ENCODE measurements at regions not wholly inside any gene's neighbourhood (a gene's known extent, or its start where the extent isn't known, plus 50 kb on each side); places are given as distances from the start of the nearest gene placed in this dataset.
A peak's percentile ranks its signal among the peaks of the same experiment; 100 is the strongest.

- Histone ChIP-seq H3K4me3 (ENCODE audit: low read depth, low read length) (no peak overlapping the region), H4K91ac (ENCODE audit: low read depth, low read length) (no peak overlapping the region)
- no CpG with 5 or more reads among the region's 1 CpG for WGBS (ENCODE audit: extremely low coverage, insufficient coverage, insufficient read length)
Observed at GRCh38 chr1:72557446-72558049, 275.2 kb upstream of the NEGR1 start.

DNA sequence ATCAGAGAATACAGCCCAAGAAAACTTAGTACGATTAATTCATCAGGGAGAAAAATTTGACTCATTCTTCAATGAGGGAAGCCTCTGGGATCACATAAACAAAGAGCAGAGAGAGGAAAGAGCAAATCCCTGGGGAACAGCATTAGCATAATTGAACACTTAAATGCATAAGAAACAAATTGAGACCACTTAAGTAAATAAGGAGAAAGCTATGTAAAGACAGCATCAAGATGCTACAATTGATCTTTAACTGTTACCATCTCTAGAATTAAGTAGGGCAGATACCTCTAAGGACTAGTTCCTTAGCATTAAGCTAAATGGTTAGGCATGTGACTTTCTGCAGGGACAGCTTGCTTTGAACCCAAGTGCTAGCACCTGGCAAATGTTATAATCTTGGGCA lies 265.1 kb upstream of the NEGR1 start:
- no peaks in the 10 kb centered on the region for H3K9me3 ChIP-seq (ENCODE audit: insufficient read depth, low read depth, low read length)
- no peak overlapping the region for H2AFZ ChIP-seq (ENCODE audit: insufficient read depth, low read length, poor library complexity)
- H3K23ac ChIP-seq (ENCODE audit: low read length) = no peak overlapping the region
- H3K36me3 ChIP-seq (ENCODE audit: control insufficient read depth in 1 of 2, insufficient read depth in 2 of 2, low read length in 2 of 2) = no peaks in the 10 kb centered on the region
- no peak overlapping the region for H3K4ac ChIP-seq (ENCODE audit: low read depth, low read length)
- DNase-seq = no peak
- no peak overlapping the region for H3K14ac ChIP-seq (ENCODE audit: low read length)
- no peak overlapping the region for H3K9ac ChIP-seq (ENCODE audit: low read length)
- H4K8ac ChIP-seq (ENCODE audit: low read depth, low read length) = no peak overlapping the region
- no peak overlapping the region for H3K18ac ChIP-seq (ENCODE audit: low read length)
- no peak overlapping the region for H2BK12ac ChIP-seq (ENCODE audit: low read length)
- no peak overlapping the region for H2AK5ac ChIP-seq (ENCODE audit: low read length)
- WGBS (ENCODE audit: extremely low coverage, insufficient coverage, insufficient read length) = no CpG with 5 or more reads among the region's 1 CpG
- no peaks in the 10 kb centered on the region for H3K79me1 ChIP-seq (ENCODE audit: low read length)
- H3K4me3 ChIP-seq (ENCODE audit: low read depth, low read length) = no peak overlapping the region
- no peaks in the 10 kb centered on the region for H3K79me2 ChIP-seq (ENCODE audit: control insufficient read depth, insufficient read depth, low read length, poor library complexity)
- no peak overlapping the region for H3K27ac ChIP-seq (ENCODE audit: low read depth, low read length)
- H3K4me1 ChIP-seq (ENCODE audit: control insufficient read depth in 1 of 2, insufficient read depth in 2 of 2, low read length in 2 of 2) = no peaks in the 10 kb centered on the region
- no peak overlapping the region for H4K12ac ChIP-seq (ENCODE audit: low read depth, low read length)
- no peak overlapping the region for H2BK120ac ChIP-seq (ENCODE audit: insufficient read depth, low read length, poor library complexity)
- no peak overlapping the region for H2BK5ac ChIP-seq (ENCODE audit: low read depth, low read length, poor library complexity)
- H4K91ac ChIP-seq (ENCODE audit: low read depth, low read length) = no peak overlapping the region
- no peaks in the 10 kb centered on the region for H3K27me3 ChIP-seq (ENCODE audit: insufficient read depth, low read length)
- no peak overlapping the region for H3K4me2 ChIP-seq (ENCODE audit: low read length)

More at GRCh38 chr1:72557446-72558049, 275.2 kb upstream of the NEGR1 start:
- H3K4me2 ChIP-seq (ENCODE audit: low read length) = no peak overlapping the region
- H4K12ac ChIP-seq (ENCODE audit: low read depth, low read length) = no peak overlapping the region
- no peaks in the 10 kb centered on the region for H3K4me1 ChIP-seq (ENCODE audit: control insufficient read depth in 1 of 2, insufficient read depth in 2 of 2, low read length in 2 of 2)
- no peak overlapping the region for H2BK5ac ChIP-seq (ENCODE audit: low read depth, low read length, poor library complexity)
- no peak overlapping the region for H2AK5ac ChIP-seq (ENCODE audit: low read length)
- no peak overlapping the region for H2BK12ac ChIP-seq (ENCODE audit: low read length)
- H3K36me3 ChIP-seq (ENCODE audit: control insufficient read depth in 1 of 2, insufficient read depth in 2 of 2, low read length in 2 of 2) = no peaks in the 10 kb centered on the region
- no peak overlapping the region for H2BK120ac ChIP-seq (ENCODE audit: insufficient read depth, low read length, poor library complexity)
- H3K4ac ChIP-seq (ENCODE audit: low read depth, low read length) = no peak overlapping the region
- H3K9ac ChIP-seq (ENCODE audit: low read length) = no peak overlapping the region
- peak overlapping the region; percentile 45 for H2AFZ ChIP-seq (ENCODE audit: insufficient read depth, low read length, poor library complexity)
- no peak overlapping the region for H3K27ac ChIP-seq (ENCODE audit: low read depth, low read length)
- no peaks in the 10 kb centered on the region for H3K79me1 ChIP-seq (ENCODE audit: low read length)
- H3K18ac ChIP-seq (ENCODE audit: low read length) = no peak overlapping the region
- no peak overlapping the region for H3K14ac ChIP-seq (ENCODE audit: low read length)
- no peaks in the 10 kb centered on the region for H3K79me2 ChIP-seq (ENCODE audit: control insufficient read depth, insufficient read depth, low read length, poor library complexity)
- no peak for DNase-seq
- no peak overlapping the region for H4K8ac ChIP-seq (ENCODE audit: low read depth, low read length)
- H3K23ac ChIP-seq (ENCODE audit: low read length) = no peak overlapping the region
- H3K27me3 ChIP-seq (ENCODE audit: insufficient read depth, low read length) = no peaks in the 10 kb centered on the region
- no peaks in the 10 kb centered on the region for H3K9me3 ChIP-seq (ENCODE audit: insufficient read depth, low read depth, low read length)

DNA sequence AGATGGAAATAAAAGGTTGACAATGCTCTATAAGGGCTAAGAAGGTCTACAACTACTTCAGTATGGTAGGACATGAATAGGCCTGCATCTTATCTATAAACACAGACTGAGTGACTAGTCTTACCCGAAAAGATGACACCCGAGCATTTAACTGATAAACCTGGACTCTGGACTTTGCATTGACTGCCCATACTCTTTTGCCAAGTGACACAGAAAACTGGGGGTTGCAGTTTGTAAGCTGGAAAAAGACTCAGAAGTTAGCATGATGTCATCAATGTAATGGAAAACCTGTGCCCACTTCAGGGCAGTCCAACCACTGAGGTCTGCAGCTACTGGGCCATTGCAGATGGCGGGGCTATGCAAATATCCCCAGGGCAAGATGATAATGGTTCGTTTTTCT lies 258.3 kb upstream of the NEGR1 start:
- Histone ChIP-seq H2BK120ac (ENCODE audit: insufficient read depth, low read length, poor library complexity) (no peak overlapping the region), H3K79me1 (ENCODE audit: low read length) (no peaks in the 10 kb centered on the region), H3K18ac (ENCODE audit: low read length) (no peak overlapping the region), H3K9me3 (ENCODE audit: insufficient read depth, low read depth, low read length) (no peaks in the 10 kb centered on the region), H4K8ac (ENCODE audit: low read depth, low read length) (no peak overlapping the region), H3K14ac (ENCODE audit: low read length) (no peak overlapping the region), H3K79me2 (ENCODE audit: control insufficient read depth, insufficient read depth, low read length, poor library complexity) (no peaks in the 10 kb centered on the region), H4K91ac (ENCODE audit: low read depth, low read length) (no peak overlapping the region), H3K36me3 (ENCODE audit: control insufficient read depth in 1 of 2, insufficient read depth in 2 of 2, low read length in 2 of 2) (no peaks in the 10 kb centered on the region), H2AFZ (ENCODE audit: insufficient read depth, low read length, poor library complexity) (no peak overlapping the region), H3K9ac (ENCODE audit: low read length) (no peak overlapping the region), H3K27ac (ENCODE audit: low read depth, low read length) (no peak overlapping the region), H2AK5ac (ENCODE audit: low read length) (no peak overlapping the region), H3K23ac (ENCODE audit: low read length) (no peak overlapping the region), H3K4me1 (ENCODE audit: control insufficient read depth in 1 of 2, insufficient read depth in 2 of 2, low read length in 2 of 2) (no peaks in the 10 kb centered on the region), H3K4me3 (ENCODE audit: low read depth, low read length) (no peak overlapping the region), H2BK5ac (ENCODE audit: low read depth, low read length, poor library complexity) (no peak overlapping the region), H3K4ac (ENCODE audit: low read depth, low read length) (no peak overlapping the region), H3K27me3 (ENCODE audit: insufficient read depth, low read length) (no peaks in the 10 kb centered on the region), H4K12ac (ENCODE audit: low read depth, low read length) (no peak overlapping the region), H3K4me2 (ENCODE audit: low read length) (no peak overlapping the region), H2BK12ac (ENCODE audit: low read length) (no peak overlapping the region)
- DNase-seq = no peak
- no CpG with 5 or more reads among the region's 4 CpGs for WGBS (ENCODE audit: extremely low coverage, insufficient coverage, insufficient read length)

- WGBS (ENCODE audit: extremely low coverage, insufficient coverage, insufficient read length) = no CpG with 5 or more reads among the region's 2 CpGs
- Histone ChIP-seq H3K9ac (ENCODE audit: low read length) (no peak overlapping the region), H3K36me3 (ENCODE audit: control insufficient read depth in 1 of 2, insufficient read depth in 2 of 2, low read length in 2 of 2) (no peaks in the 10 kb centered on the region), H3K27ac (ENCODE audit: low read depth, low read length) (no peak overlapping the region), H4K8ac (ENCODE audit: low read depth, low read length) (no peak overlapping the region), H2BK12ac (ENCODE audit: low read length) (no peak overlapping the region), H4K12ac (ENCODE audit: low read depth, low read length) (no peak overlapping the region), H4K91ac (ENCODE audit: low read depth, low read length) (no peak overlapping the region), H3K4me1 (ENCODE audit: control insufficient read depth in 1 of 2, insufficient read depth in 2 of 2, low read length in 2 of 2) (no peaks in the 10 kb centered on the region), H2BK5ac (ENCODE audit: low read depth, low read length, poor library complexity) (no peak overlapping the region), H3K23ac (ENCODE audit: low read length) (no peak overlapping the region), H2BK120ac (ENCODE audit: insufficient read depth, low read length, poor library complexity) (no peak overlapping the region), H2AK5ac (ENCODE audit: low read length) (no peak overlapping the region), H3K79me1 (ENCODE audit: low read length) (no peaks in the 10 kb centered on the region), H3K4ac (ENCODE audit: low read depth, low read length) (no peak overlapping the region), H3K4me3 (ENCODE audit: low read depth, low read length) (no peak overlapping the region), H3K9me3 (ENCODE audit: insufficient read depth, low read depth, low read length) (no peaks in the 10 kb centered on the region), H2AFZ (ENCODE audit: insufficient read depth, low read length, poor library complexity) (no peak overlapping the region), H3K18ac (ENCODE audit: low read length) (no peak overlapping the region), H3K27me3 (ENCODE audit: insufficient read depth, low read length) (no peaks in the 10 kb centered on the region), H3K79me2 (ENCODE audit: control insufficient read depth, insufficient read depth, low read length, poor library complexity) (no peaks in the 10 kb centered on the region), H3K14ac (ENCODE audit: low read length) (no peak overlapping the region), H3K4me2 (ENCODE audit: low read length) (no peak overlapping the region)
- no peak for DNase-seq
Observed at GRCh38 chr1:72535470-72535869, 253.1 kb upstream of the NEGR1 start.
